ENCODE measurements at regions not wholly inside any gene's neighbourhood (a gene's known extent, or its start where the extent isn't known, plus 50 kb on each side); places are given as distances from the start of the nearest gene placed in this dataset.

DNA sequence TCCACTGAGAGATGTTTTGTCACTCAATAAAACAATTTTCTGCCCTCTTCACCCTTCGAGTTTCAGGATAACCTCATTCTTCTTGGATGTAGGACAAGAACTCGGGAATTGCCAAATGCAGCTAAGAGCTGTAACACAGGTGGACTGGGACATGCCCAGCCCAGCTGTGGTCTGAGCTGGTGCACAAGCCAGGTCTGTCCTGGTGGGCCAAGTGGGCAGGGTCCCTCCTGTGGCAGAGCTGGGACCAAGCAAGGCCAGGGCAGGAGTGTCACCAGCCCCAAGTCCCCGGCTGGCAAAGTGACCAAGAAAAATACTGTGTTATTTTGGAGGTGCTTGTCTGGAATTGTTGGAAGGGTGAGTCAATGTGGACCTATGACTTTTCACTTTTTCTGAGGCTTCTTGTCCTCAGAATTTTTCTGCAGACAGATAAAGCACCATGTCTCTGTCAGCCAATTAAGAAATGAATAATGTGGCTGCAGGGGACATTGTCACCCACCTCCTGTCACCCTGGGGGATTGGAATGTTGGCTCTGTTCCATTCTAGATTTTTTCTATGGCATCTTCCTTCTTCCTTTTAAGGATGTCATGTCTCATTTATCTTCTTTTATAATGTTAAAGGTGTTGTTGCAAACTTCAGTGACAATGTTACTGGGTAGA lies 645.2 kb upstream of the EPHA6 start:
- DNase-seq, result no peak

DNA sequence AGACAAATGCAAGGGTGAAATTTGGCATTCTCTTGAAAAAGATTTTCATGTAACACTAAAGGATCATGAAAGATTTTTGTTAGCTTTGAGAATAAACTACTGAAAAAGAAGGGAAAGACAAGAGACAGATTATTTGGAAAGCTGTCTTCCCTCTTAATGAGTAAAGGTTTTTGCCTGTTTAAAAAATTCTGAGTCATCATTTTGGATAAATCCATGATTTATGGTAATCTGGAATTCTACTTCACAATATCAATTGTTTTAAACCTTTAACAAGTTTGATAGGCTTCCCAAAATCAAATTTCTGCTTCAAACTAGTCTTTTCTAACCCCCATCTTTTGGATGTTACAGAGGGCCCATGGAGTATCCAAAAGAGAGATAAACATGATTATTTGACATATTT lies 641.5 kb upstream of the EPHA6 start:
- DNase-seq, result no peak

DNA sequence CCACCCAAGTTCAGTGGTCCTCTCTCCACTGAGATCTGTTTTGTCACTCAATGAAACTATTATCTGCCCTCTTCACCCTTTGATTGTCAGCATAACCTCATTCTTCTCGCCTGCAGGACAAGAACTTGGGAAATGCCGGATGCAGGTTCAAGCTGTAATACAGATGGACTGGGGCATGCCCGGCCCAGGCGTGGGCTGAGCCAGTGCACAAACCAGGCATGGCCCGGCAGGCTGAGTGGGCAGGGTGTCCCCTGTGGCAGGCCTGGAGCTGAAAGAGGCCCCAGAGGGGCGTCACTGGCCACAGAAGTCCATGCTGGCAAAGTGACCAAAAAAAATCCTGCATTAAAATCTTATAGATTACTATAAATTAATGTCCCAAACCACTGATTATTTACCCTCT lies 638.9 kb upstream of the EPHA6 start:
- no peak for DNase-seq

DNA sequence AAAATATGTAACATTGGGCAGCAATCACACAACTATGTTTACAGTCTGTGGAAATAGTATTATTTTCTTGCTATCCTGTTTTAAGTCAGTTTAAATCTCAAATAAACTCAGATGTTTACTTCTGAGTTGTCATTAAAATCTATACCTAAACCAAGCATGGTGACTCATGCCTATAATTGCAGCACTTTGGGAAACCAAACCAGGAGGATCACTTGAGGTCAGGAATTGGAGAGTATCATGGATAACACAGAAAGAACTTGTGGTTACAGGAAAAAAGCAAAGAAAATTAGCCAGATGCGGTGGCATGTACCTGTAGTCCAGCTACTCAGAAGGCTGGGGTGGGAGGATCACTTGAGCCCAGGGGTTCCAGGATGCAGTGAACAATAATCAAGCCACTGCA lies 631.6 kb upstream of the EPHA6 start:
- no peak for DNase-seq

DNA sequence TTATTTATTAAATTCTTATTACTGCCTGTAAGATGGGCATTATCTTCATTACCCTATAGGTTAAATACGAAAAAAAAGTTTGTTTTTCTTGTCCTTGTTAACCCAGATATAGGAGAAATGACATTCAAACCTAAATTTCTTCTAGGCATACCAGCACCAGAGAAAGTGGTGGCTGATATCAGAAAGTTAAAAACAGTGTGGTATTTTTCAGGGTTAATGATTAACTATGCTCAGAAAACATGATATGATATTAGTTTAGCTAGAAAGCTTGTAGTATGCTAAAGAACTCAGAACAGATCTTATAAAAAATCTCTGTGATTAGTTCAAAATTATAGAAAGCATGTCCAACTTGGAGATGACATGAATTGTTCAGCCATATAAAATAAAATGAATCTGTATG lies 630.5 kb upstream of the EPHA6 start:
- no peak for DNase-seq

DNA sequence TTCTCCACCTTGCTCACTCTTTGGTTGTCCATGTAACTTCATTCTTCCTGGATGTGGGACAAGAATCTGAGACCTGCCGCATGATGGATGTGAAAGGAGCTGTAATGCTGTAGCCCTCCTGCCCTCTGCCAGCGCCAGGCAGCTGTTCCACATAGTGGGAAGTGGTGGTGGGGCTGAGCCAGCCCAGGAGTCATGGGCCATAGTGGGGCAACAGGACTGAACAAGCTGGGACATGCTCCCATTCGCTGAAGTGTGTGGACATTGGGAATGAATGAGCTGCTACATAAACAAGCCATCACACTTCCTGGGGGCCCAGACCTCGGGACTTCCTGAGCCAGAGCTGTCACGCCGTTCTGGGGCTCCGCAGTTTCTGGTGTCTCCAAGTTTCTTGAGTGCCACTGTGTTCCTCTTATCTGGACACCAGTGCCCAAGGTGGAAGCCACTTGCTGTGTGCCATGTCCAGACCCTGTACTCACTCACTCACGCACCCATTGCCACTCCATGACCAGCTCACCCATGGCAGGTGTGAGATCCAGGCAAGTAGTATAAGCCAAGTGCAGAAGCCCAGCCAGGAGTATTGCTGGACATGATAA lies 624.3 kb upstream of the EPHA6 start:
- DNase-seq, result no peak

DNA sequence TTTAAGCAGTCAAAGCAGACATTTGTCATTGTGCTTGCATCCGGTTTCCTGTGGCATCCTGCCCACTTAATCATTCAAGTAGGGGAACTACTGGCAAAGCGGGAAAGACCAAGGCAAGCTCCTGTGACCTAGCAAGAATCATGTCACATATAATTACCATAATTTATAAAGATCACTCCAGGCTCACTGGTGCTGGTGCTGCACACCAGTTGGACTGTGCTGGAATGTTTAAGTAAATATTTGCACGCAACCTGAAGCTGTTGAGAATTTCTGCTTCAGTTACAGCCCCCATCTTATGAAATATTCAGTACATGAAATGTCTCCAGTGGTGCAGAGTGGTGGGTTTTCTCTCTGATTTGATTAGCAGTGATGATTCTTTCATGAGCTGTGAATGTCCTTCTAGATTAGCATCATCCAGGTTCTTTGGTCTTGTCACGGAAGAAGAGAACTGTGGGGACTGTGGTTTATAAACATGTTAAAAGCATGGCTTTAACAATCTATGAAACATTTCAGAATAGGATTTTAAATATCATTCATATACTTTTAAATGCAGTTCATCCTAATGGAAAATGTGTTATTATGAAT lies 621.3 kb upstream of the EPHA6 start:
- no peak for DNase-seq

DNA sequence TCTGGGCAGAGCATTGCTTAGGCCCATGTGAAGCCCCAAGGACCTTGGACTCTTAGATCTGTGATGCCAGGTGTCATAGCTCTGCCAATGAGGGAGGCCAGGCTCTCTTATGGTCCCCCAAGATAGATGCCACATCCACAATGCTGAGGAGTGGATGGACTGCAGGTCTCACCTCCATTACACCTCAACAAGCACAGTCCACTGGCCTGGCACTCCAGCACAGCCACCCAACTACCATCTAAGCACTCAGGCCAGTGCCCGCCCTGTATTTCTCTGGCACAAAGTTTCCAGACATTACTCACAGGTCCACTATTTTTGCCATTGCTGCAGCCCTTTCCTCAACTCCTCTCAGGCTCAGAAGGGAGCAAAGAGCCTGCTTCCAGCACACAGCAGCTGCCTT lies 613.5 kb upstream of the EPHA6 start:
- DNase-seq, result no peak

DNA sequence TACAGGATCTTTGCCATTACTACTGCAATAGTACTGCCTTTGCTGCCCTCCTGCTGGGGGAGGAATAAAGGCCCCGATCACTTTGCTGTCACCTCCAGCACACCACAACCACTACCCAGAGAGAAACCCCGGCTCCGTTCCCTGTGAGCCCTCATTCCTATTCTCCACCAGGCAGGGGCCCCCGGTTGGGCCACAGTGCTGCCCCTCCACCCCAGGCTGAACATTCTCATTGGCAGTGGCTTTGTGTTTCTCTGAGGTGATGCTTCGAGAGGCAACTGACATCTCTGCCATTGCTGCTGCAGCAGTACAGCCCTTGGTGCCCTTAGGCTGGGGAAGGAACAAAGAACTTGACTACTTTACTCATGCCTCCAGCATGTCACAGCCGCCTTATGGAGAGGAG lies 612.9 kb upstream of the EPHA6 start:
- no peak for DNase-seq

DNA sequence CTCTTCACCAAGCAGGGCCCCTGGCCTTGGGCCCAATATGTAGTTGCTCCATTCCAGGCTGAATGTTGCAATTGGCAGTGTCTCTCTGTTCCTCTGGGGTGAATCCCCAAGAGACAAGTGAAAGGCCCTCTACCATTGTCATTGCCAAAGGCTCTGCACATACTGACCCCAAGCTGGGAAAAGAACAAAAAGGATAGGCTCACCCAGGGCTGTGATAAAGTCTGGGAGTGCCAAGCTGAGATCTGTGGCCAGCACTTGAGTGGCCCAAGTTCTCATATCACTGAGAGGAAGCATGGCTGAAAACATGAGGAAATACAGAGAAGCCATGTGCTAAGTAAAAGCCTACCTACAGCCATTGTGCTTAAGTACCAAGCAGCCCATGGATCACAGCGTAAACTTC lies 612.2 kb upstream of the EPHA6 start:
- DNase-seq, result no peak

DNA sequence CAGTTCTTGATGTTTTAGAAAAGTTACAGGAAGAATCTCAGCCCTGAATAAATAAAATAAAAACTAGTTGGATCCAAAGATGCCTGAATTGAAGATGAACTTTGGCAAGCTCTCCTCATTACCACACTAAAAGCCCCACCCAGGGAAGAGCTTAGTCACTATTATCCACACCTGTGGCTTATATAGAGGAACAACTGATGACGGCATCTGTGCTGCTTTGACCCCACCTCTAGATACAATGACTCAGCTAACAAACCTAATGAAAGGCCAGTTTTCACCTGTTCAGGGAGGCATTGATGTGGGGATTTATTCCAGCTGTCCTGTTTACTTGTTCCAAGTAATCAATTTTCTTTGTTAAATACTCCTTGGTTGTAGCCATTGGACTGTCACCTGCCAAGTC lies 604.7 kb upstream of the EPHA6 start:
- no peak for DNase-seq

DNA sequence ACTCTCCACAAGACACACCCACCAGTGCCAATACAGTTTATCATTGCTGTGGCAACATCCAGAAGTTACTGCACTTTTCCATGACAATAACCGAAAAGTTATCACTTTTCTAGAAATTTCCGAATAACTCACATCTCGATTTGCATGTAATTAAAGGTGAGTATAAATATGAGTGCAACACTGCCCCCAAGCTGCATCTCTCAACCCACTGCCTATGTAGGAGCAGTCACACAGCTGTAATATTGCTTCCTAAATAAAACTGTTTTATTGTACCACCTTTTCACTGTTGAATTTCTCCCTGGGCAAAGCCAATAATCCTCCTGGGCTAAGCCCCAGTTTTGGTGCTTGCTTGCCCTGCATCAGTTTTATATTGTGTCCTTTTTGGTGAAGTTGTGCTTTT lies 601.0 kb upstream of the EPHA6 start:
- no peak for DNase-seq

DNA sequence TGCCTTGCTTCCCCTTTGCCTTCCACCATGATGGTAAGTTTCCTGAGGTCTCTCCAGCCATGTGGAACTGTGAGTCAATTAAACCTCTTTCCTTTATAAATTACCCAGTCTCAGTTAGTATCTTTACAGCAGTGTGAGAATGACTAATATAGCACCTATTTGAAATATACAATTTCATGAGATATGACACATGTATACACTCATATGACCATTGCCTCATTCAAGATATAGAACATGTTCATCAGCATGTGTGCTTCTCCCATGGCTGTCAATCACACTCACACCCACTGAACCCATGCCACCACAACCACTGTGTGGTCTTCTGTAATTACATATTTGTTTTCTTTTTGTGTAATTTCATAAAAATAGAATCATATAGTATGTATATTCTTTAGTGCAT lies 599.5 kb upstream of the EPHA6 start:
- no peak for DNase-seq

DNA sequence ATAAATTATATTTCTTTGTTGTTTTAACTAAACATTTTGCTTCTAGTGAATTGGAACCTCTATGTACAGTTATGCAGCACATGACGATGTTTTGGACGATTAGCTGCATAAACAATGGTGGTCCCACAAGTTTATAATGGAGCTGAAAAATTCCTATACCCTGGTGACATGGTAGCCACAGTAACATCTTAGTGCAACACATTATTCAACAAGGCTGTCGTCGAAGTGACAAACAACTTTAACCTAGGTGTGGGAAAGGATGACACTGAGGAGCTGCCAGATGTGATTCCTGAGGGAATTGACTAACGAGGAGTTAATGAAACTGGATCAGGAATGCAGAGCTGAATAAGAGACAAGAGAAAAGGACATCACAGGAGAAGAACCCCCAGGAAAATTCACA lies 588.9 kb upstream of the EPHA6 start:
- no peak for DNase-seq

DNA sequence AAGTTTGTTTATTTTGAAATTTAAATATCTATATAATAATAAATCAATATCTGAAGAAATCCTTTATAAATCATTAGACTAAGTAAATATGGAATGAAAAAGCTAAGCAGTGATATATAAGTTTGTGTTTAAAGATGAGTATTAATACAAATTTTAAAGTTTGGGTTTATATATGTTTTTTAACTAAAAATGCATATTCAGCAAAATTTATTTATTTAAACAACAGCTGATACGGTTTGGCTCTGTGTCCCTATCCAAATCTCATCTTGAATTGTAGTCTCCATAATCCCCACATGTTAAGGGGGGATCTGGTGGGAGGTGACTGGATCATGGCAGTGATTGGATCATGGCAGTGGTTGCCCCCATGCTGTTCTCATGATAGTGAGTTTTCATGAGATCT lies 580.7 kb upstream of the EPHA6 start:
- no peak for DNase-seq

DNA sequence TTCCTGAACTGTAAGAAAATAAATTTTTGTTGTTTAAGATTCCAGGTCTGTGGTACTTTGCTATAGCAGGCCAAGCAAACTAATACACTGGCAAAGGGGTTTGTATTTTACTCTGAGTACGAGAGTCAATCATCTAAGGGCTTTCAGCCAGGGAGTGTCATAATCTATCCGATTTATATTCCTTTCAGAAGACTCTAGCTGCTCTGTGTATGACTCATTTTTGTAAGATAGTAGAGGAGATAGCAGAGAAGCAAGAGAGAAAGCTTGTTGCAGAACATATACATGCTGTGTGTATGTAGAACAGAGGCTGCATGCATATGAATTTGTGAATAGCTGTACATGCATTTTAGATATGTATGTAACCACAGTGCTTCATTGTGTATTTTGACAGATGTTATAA lies 577.9 kb upstream of the EPHA6 start:
- DNase-seq, result no peak

DNA sequence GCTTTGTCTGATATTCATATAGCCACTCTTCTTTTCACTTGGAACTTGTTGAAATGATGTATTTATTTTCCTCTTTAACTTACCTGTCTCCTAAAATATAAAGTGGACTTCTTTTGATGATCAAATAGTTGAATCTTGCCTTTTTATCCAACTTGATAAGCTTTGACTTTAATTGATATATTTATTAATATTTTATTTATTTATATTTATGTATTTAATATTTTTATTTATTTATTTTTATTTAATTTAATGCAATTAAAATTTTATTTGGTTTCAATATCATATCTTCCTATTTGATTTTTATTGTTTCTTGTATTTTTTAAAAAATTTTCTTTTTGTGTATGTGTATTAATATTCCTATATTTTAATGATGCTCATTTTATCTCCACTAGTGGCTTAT lies 555.1 kb upstream of the EPHA6 start:
- DNase-seq, result no peak

DNA sequence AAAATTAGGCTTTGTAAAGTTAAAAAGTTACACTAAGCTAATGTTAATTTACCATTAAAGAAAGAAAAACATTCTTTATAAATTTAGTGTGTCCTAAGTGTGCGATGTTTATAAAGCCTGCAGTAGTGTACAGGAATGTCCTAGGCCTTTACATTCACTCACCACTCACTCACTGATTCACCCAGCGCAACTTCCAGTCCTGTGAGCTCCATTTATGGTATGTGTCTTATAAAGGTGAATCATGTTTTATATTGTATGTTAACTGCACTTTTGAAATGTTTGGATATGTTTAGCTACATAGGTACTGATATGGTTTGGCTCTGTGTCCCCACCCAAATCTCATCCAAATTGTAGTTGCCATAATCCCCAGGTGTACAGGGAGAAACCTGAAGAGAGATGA lies 549.7 kb upstream of the EPHA6 start:
- no peak for DNase-seq

DNA sequence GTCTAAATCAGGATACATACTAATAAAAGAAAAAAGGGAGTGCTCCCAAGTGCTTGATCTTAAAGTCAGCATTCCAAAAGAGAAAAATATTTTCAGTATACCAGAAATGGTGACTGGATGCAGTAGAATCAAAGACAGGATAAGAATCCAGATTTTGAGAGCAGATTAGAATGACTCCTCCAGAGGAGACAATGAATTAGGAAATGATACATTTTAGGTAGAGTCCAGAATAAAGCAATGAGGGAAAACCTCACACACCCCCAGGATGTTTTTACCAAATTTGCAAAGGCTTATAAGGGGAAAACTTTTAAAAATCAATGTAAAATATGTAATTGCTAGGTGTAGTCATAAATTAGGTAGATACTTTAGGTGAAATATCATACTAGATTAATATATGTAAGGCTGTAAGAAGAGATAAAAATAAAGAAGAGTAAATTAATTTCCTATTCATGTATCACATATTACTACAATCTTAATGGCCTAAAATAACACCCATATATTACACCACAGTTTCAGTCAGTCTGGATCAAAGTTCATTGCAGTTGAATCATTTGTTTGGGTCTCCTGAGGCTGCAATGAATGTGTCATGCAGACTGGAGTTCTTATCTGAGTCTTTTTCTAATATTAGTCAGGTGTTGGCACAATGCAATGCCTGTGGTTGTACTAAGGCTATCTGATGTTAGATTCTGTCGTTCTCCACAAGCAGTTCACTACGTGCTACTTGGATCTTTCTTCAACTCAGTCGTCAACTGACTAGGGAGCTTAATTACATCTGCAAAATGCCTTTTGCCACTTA lies 547.8 kb upstream of the EPHA6 start:
- no peak for DNase-seq

DNA sequence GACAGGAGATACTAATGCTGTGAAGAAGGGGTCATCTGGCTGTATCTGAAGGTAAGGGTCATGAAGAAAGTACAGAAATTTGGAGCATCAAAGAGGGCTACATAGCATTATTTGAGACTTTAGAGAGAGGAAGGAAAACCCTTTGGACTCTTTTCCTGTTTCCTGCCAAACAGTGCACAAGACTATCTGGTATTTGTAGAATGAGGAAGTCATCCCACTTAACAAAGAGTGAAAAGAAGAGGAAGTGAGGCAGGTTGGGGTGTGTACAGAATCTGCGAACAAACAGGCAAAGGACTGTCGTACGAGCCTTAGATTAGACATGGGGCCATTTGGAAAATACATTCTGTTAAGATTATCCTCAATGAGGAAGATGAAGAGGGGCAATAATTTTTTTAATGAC lies 546.8 kb upstream of the EPHA6 start:
- no peak for DNase-seq

DNA sequence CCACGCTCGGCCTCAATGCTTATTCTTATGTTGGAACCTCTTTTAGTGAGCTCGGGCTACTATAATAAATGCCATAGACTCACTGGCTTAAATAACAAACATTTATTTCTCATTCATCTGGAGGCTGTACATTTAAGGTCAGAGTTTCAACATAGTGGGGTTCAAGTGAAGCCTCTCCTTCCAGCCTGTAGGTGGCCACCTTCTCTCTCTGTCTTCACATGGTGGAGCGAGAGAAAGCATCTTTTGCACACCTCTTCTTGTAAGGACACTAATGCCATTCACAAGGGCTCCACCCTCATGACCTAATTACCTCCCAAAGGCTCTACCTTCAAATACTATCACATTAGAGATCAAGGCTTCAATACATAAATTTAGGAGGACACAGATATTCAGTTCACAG lies 520.3 kb upstream of the EPHA6 start:
- no peak for DNase-seq

DNA sequence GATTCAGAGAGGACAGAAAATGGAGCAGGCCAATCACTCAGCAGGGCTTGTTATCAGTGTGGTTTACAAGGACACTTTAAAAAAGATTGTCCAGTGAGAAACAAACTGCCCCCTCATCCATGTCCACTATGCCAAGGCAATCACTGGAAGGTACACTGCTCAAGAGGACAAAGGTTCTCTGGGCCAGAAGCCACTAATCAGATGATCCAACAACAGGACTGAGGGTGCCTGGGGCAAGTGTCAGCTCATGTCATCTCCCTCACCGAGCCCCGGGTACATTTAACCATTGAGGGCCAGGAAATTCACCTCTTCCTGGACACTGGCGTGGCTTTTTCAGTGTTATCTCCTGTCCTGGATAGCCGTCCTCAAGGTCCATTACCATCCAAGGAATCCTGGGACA lies 513.7 kb upstream of the EPHA6 start:
- no peak for DNase-seq

DNA sequence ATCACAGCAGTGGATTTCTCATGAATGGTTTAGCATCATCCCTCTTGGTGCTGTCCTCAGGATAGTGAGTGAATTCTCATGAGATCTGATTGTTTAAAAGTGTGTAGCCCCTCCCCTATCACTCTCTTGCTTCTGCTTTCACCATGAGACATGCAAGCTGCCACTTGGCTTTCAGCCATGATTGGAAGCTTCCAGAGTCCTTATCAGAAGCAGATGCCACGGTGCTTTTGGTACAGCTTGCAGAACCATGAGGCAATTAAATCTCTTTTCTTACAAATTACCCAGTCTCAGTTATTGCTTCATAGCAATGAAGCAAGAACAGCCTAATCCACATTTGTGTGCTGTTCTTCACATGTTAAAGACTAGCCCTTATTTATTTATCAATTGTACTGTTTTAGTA lies 495.2 kb upstream of the EPHA6 start:
- no peak for DNase-seq

DNA sequence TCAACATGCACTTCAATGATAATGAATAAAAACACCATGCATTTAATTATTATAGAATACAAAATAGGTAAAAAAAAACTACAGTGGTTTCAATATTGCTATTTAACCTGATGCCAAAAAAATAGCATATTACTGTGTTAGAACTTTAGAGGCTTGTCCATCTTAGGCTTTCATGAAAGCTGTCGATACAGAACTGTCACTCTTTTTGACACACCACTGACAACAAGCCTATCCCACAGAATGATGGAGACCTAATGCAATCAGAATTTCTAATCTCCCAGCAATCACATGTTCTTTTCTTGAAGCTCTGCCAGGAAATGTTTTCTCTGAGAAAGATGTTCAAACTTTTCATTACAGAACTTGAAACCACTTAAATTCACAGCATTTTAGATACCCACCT lies 490.3 kb upstream of the EPHA6 start:
- no peak for DNase-seq

Data from fibroblast of skin of scalp (primary cell).